Neural cell (in vitro differentiated cells): ENCODE measurements at regions not wholly inside any gene's neighbourhood (a gene's known extent, or its start where the extent isn't known, plus 50 kb on each side); places are given as distances from the start of the nearest gene placed in this dataset.
A peak's percentile ranks its signal among the peaks of the same experiment; 100 is the strongest.

Experiments
- CTCF ChIP-seq: fragments of 450-650 bp; IDR thresholded peaks from 2 replicates; pipeline ENCODE4 v1.5.1; 2014; ENCODE audit warnings: antibody characterized with exemption, mild to moderate bottlenecking, moderate library complexity; ENCODE audit not compliant: poor library complexity, severe bottlenecking
- EZH2 ChIP-seq: fragments of 200-600, 300-800 bp; shearing (Covaris generic), sonication (generic); IDR thresholded peaks from 2 replicates; pipeline ENCODE4 v1.6.1; 2014; ENCODE audit warnings: antibody characterized with exemption, low read length, borderline replicate concordance, mild to moderate bottlenecking; ENCODE audit not compliant: insufficient read depth, poor library complexity, severe bottlenecking
- MXI1 ChIP-seq: fragments of 450-650 bp; conservative IDR thresholded peaks from 2 replicates; pipeline ENCODE4 v1.6.1; 2014; ENCODE audit warnings: antibody characterized with exemption, mild to moderate bottlenecking; ENCODE audit not compliant: poor library complexity, severe bottlenecking
- POLR2AphosphoS5 ChIP-seq: IDR thresholded peaks from 2 replicates; pipeline ENCODE4 v1.6.1; 2012
- RAD21 ChIP-seq: fragments of 450-650 bp; conservative IDR thresholded peaks from 2 replicates; pipeline ENCODE4 v1.6.1; 2014; ENCODE audit warnings: antibody characterized with exemption, mild to moderate bottlenecking, moderate library complexity
- REST ChIP-seq: IDR thresholded peaks from 2 replicates; pipeline ENCODE4 v1.6.1; 2012; ENCODE audit warnings: borderline replicate concordance
- SMC3 ChIP-seq: fragments of 450-650 bp; conservative IDR thresholded peaks from 2 replicates; pipeline ENCODE4 v1.6.1; 2014; ENCODE audit warnings: antibody characterized with exemption, mild to moderate bottlenecking, moderate library complexity; ENCODE audit not compliant: poor library complexity
- TAF1 ChIP-seq: IDR thresholded peaks from 2 replicates; pipeline ENCODE4 v1.6.1; 2012; ENCODE audit warnings: low read depth

- TF ChIP-seq CTCF (no peak), EZH2 (no peak), POLR2AphosphoS5 (no peak), MXI1 (no peak), REST (peak; percentile 92), TAF1 (no peak), SMC3 (no peak), RAD21 (no peak)
Measured at GRCh38 chr18:27823053-27823452, 353.9 kb downstream of the CDH2 start.
